HG03280 (cell line): ENCODE measurements at regions not wholly inside any gene's neighbourhood (a gene's known extent, or its start where the extent isn't known, plus 50 kb on each side); places are given as distances from the start of the nearest gene placed in this dataset.

ENCODE experiments used
- ATAC-seq: cut with Tn5 transposase; IDR thresholded peaks from one replicate; pipeline ENCODE4 v1.9.1; 2021; ENCODE audit warnings: mild to moderate bottlenecking, moderate library complexity; ENCODE audit not compliant: unreplicated experiment

GRCh38 chr2:37541516-37541915, 129.9 kb downstream of the CDC42EP3 start:
- ATAC-seq = no peak

GRCh38 chr2:37543999-37544557, 127.4 kb downstream of the CDC42EP3 start:
- no peak for ATAC-seq

DNA sequence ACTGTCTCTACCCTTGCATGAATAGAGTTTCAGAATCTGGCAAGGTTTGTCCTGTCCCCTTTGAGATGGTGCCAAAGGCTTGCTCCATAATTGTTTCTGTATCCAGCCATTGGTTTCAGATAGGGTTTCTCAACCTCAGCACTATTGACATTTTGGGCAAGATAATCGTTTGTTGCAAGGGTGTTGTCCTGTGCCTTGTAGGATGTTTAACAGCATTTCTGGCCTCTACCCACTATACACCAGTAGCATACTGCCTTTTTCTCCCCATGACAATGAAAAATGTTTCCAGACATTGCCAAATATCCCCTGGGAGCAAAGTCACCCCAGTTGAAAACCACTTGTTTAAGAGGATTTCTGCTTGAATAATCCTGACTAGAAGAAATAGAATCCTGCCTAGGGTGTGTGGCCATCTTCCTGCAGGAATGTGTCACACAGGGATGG, 126.8 kb downstream of the CDC42EP3 start:
- no peak for ATAC-seq

GRCh38 chr2:37549598-37549997, 121.8 kb downstream of the CDC42EP3 start:
- peak; percentile 61 for ATAC-seq

- no peak for ATAC-seq
These were observed 121.3 kb downstream of the CDC42EP3 start for GRCh38 chr2:37550190-37550589.

- no peak for ATAC-seq
These were observed 119.7 kb downstream of the CDC42EP3 start for GRCh38 chr2:37551783-37552182.

- no peak for ATAC-seq
These were observed 119.1 kb downstream of the CDC42EP3 start for GRCh38 chr2:37552339-37552738.

GRCh38 chr2:37553411-37554154, 117.9 kb downstream of the CDC42EP3 start:
- no peak for ATAC-seq

DNA sequence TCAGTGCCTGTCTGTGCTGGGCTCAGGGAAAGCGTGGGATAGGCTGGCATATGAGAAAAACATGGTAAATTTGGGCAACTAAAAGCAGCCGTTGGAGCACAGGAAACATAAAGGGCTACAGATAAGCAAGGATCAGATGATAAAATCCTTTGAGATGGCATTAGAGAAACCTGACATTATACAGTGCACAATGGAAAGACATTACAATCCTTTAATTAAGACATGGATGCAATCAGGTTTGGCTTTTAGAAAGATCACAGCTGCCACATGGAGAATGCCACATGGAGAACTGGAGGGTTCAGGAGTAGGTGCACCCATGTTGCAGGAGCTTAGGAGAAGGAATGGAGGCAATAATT, 117.3 kb downstream of the CDC42EP3 start:
- no peak for ATAC-seq

DNA sequence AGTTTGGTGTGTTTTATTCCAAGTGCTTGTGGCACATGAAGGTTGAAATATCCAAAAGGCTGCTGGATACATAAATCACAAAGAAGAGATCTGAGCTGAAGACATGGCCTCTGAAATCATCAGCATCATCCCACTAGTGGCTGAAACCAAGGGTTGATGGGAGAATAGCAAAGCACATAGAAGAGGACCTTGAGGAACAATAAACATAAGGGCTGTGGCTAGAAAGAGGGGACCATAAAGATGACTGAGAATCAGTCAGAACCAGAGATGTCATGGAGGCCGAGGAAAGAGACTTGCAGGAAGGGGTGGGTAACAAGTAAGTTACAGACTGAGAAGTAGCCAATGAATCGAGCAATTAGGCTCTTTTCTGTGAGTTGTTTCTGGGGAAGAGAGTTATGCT, 116.8 kb downstream of the CDC42EP3 start:
- no peak for ATAC-seq

DNA sequence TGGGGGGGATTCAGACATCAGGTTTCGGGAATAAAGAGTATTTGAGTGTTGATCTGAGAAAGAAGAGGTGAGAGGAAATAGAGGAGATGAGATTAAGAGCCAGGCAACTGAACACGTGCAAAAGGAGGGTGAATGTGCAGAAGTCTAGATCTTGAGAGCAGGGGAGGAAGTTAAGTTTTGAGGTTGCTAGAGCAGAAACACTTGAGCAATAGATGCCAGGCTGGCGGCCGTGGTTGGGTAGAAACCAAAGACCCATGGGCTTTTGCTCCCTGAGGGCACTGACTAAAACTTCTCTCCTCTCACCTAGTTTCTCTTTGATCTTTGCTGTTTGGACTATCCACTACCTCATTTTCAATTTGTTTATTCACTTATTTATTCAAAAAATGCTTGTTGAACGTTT, 116.0 kb downstream of the CDC42EP3 start:
- ATAC-seq = peak; percentile 44

DNA sequence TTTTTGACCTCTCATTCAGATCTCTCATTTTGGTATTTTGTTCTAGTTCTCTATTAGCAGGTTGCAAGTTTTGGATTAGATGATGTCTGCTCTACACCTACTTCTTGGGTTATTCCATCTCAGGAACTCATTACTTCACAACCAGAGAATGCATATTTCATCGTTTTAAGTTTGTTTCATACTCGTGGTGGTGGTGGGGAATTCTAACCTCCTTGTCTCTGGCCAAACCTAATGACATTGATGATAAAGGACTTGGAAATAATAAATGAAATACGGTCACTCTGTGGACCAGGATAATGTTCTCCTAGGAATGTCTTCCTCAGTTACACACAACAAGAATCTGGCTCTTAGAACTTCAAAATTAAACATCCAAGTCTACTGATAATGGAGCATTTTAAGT, 115.2 kb downstream of the CDC42EP3 start:
- ATAC-seq = no peak

- ATAC-seq = no peak
These were observed 112.8 kb downstream of the CDC42EP3 start for GRCh38 chr2:37558623-37559022.

DNA sequence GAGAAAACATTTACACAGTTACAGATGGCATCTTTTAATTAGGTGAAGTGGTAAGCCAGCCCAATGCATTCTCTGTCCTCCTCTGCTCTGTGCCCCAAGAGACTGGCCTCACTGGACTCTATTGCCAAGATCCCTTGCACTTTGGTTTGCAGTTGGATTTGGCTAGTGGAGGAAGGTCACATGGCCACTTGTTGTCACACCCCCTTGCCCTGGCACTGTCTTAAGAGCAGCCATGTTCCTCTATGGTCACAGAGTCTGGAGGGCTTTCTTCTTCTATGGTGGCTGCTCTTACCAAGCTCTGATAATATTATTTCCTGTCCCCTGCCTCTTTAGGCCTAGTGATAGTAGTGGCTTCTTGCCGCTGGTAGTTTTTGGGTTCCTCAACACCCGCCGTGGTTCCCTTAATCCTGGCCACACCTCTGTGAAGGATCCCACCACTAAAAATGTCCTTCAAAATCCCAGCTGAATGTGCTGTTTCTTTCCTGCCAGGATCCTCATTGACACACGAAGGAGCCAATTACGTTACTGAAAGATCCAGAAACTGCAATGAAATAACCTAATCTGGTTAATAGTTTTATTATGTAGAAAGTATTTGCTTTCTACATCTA, 111.1 kb downstream of the CDC42EP3 start:
- no peak for ATAC-seq

DNA sequence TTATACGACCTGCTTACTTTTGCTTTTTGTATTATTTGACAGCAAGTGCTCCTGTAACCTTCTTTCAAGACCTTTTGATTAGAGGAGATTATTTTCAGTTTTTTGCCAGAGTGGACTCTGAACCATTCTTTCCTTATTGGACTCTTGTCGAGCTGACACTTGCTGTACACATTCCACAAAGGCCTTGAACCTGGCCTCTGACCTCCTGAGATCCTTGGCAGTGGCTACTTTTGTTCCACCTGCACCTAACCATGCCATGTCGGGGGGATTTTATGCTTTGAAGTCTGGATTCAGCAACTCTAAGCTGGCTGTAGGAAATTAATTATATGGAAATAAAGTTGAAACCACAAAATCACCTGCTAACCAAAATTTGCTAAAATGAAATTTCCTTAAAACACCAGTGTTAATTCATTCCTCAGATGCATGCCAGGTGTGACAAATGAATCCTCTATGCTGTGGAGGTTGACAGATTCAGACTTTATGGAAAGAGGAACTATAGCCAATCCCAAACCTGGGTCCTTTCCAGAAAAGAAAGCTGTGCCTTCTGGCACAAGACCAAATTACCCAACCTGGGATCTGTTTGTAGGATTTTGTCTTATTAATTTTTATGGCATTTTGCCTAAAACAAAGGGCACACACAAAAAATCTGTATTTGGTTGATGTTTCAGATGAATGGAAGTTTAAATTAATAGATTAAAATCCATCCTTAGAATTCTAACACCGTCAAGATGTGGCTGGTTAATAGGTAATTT, 110.4 kb downstream of the CDC42EP3 start:
- no peak for ATAC-seq

- ATAC-seq = peak; percentile 84
These were observed 109.5 kb downstream of the CDC42EP3 start for GRCh38 chr2:37561615-37562569.

DNA sequence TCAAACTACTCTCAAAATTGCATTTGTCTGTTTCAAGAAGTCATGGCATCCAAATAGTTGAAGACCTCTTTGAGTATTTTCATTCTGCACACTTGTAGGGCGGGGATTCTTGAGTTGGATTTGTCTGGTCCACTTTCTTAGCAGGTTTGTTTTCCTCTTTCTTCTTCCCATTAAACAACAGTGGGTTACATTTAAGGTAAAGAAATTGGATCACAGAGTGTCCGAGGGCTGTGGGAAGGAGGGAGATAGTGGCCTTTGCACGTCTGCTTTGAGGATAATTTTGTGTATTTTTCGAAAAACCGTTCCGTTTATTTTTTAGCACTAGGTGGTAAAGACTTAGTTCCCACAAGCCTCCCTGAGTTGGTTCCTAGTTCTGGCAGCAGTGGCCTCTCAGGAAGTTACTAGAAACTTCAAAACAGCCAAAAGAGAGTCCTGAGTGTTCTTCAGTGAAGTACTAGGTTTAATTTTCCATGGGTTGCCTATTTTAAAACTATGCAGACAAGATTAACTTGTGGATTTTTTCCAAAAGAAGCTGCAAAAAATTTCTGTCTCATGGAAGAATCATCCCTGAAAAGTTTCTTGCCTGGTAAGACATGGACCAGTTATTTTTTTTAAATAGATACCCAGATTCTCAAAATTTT, 107.9 kb downstream of the CDC42EP3 start:
- no peak for ATAC-seq

DNA sequence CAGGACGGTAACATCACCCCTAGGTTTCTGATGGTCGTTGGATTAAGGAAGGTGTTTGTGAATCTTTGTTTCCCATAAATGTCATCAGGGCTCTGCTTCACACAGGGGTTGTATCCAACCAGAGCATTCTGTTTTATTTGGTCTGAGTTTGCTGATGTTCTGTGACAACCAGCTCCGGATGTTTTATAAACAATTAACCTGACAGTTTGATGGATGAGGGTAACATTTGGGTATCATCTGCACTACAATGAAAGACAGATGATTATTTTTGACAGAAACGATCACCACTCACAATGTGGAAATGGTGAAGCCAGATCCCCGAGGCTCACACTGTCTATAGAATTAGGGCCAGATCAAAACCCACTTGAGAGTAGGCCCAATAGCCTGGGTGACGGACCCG, 107.1 kb downstream of the CDC42EP3 start:
- no peak for ATAC-seq

- ATAC-seq = no peak
These were observed 104.9 kb downstream of the CDC42EP3 start for GRCh38 chr2:37566517-37566981.

GRCh38 chr2:37568565-37568964, 102.9 kb downstream of the CDC42EP3 start:
- no peak for ATAC-seq
